ACC112 (cell line): ENCODE measurements at regions not wholly inside any gene's neighbourhood (a gene's known extent, or its start where the extent isn't known, plus 50 kb on each side); places are given as distances from the start of the nearest gene placed in this dataset.

ENCODE experiments used
- H2AFZ ChIP-seq: fragments of 200-600 bp; sonication (generic); one replicate; pipeline ENCODE4 v1.6.0; 2017; ENCODE audit warnings: antibody characterized with exemption, low read length; ENCODE audit not compliant: unreplicated experiment
- H3K27ac ChIP-seq: fragments of 200-600 bp; sonication (generic); 2 replicates; pipeline ENCODE4 v1.5.1; 2014; ENCODE audit warnings: low read depth, mild to moderate bottlenecking, antibody characterized with exemption, low read length, moderate library complexity
- H3K27me3 ChIP-seq: fragments of 200-600 bp; sonication (generic); 2 replicates; pipeline ENCODE4 v1.6.1; 2014; ENCODE audit warnings: mild to moderate bottlenecking, antibody characterized with exemption, low read length, moderate library complexity, mixed read lengths; ENCODE audit not compliant: insufficient read depth
- H3K36me3 ChIP-seq: fragments of 200-600 bp; sonication (generic); 2 replicates; pipeline ENCODE4 v1.6.1; 2016; ENCODE audit warnings: mild to moderate bottlenecking, antibody characterized with exemption, low read length, moderate library complexity, mixed read lengths; ENCODE audit not compliant: insufficient read depth
- H3K4me1 ChIP-seq: fragments of 200-600 bp; sonication (generic); one replicate; pipeline ENCODE4 v1.6.1; 2016; ENCODE audit warnings: low read length, mixed read lengths; ENCODE audit not compliant: insufficient read depth, unreplicated experiment, control insufficient read depth
- H3K4me3 ChIP-seq: fragments of 200-600 bp; sonication (generic); 2 replicates; pipeline ENCODE4 v1.5.1; 2014; ENCODE audit warnings: mild to moderate bottlenecking, low read depth, low read length
- H3K79me2 ChIP-seq: fragments of 200-600 bp; sonication (generic); one replicate; pipeline ENCODE4 v1.6.0; 2016; ENCODE audit warnings: low read length; ENCODE audit not compliant: control insufficient read depth, unreplicated experiment, insufficient read depth

DNA sequence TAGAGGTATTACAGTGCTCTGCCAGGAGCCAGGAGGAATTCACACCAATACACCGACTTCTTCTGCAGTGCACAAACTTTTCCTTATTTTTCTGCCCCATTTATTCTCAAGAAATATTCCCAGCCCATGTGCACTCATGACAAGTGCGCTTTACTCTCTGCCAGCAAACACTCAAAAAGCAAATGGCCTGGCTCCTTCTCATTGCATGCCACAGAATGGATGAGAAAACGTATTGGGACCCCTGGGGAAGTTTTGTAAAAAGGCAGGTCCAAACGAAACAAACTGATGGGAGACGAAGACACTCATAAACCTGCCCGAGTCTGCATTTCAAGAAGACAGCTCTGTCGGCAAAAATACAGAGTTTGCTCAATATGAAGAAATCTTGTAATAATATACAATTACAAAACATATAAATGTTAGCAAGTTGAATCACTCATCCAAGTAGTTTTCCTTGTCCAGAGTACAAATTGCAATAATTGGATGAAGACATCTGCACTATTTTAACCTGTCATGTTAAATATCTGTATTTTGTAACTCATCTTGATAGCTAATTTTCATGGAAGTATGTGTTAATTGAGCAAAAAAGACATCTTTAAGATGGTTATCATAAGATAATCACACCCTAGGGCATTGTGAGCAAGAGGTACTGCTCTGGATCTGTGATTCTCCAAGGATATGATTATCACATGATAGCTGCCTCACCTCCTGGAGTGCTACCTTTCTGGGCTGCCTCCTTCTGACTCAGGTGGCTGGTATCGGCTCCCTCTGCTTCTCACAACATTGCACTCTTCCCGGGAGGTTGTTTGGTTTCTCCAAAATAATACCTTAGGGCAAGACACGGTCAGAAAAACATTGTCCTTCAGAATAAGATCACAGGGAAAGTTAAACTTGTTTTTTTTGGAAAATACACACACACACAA, 260.8 kb upstream of the G2E3 start:
- H3K4me1 ChIP-seq, result no peaks in the 10 kb centered on the region
- H3K4me3 ChIP-seq, result no peak overlapping the region
- H3K27ac ChIP-seq, result no peak overlapping the region
- no peaks in the 10 kb centered on the region for H3K36me3 ChIP-seq
- no peaks in the 10 kb centered on the region for H3K79me2 ChIP-seq
- no peak overlapping the region for H2AFZ ChIP-seq
- H3K27me3 ChIP-seq, result no peaks in the 10 kb centered on the region

DNA sequence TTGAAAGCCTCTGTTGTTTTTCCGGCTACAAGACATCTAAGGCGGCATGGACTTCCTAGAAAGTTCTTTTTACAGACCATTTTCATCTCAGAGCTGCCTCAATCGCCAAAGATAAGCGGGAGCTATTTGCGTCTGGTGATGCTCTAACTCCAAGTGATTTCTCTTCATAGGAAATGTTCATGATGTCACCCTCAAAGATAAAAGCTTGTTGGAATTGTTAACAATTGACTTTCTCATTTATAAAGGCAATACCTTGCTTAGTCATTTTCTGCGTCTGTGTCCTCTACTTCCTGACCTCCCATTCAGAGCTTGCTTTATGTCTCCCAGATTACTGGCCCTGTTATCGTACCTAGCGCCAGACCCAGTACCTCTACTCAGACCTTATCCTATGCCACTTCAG, 259.0 kb upstream of the G2E3 start:
- H3K4me1 ChIP-seq, result no peaks in the 10 kb centered on the region
- H3K36me3 ChIP-seq, result no peaks in the 10 kb centered on the region
- no peak overlapping the region for H3K27ac ChIP-seq
- no peaks in the 10 kb centered on the region for H3K79me2 ChIP-seq
- H3K4me3 ChIP-seq, result no peak overlapping the region
- no peak overlapping the region for H2AFZ ChIP-seq
- peaks cover 4% of the 10 kb centered on the region; the same call in 1 of the 2 replicates for H3K27me3 ChIP-seq

DNA sequence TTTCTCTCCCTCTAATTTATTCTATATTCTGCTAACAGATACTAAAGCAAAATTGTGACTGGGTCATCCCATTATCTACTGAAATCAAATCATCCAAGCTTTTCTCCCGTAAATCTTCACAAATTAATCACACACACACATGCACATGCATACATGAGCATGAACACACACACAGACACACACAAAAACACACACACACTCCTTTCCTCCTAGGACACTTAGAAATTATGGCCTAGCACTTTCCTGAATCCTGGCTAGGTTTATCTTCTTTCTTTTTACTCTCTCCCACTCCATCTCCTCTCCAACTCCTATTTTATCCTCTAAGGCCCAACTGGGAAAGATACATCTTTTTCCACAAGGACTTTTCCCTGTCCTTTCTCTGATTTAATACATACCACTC, 255.6 kb upstream of the G2E3 start:
- no peak overlapping the region for H2AFZ ChIP-seq
- no peaks in the 10 kb centered on the region for H3K4me1 ChIP-seq
- no peak overlapping the region for H3K4me3 ChIP-seq
- H3K27me3 ChIP-seq, result peaks cover 23% of the 10 kb centered on the region; the same call in 1 of the 2 replicates
- H3K79me2 ChIP-seq, result no peaks in the 10 kb centered on the region
- no peak overlapping the region for H3K27ac ChIP-seq
- H3K36me3 ChIP-seq, result no peaks in the 10 kb centered on the region

DNA sequence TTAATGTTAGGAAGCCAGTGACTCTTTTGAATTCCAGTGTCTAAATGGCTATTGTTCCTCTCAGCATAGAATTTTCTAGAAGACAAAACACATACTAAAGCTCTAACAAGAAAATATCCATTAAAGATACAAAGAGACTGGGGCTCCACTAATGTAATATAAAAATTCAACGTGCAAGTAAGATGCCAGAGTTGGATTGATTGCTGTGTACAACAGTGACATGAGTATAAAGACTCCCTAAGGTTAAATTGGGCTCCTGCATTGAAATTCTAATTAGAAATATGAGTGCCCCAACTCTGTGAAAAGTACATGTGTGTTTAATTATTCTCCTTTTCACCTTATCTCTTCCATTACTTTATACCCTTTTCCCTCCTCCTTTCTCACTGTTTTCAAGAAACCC, 253.6 kb upstream of the G2E3 start:
- Histone ChIP-seq H3K27me3 (peaks cover 23% of the 10 kb centered on the region; the same call in 1 of the 2 replicates), H3K36me3 (no peaks in the 10 kb centered on the region), H3K27ac (no peak overlapping the region), H3K79me2 (no peaks in the 10 kb centered on the region), H2AFZ (no peak overlapping the region), H3K4me3 (no peak overlapping the region), H3K4me1 (no peaks in the 10 kb centered on the region)

DNA sequence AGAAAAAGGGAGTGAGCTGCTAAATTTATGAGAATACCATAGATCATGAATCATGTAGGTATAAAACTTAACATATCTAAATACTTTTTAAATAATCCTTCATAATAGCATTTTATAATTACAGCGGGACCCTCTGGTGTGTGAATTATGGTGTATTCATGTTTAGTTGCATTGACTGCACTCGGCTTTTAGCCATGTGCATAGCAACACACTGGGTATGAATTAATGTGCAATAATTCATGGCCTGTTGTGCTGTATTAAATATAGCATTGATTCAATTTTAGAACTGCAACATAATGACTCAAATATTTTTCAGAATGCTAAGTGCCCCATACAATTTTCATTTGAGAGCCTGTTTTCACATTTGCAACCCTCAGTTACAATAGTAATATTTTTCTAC, 249.6 kb upstream of the G2E3 start:
- Histone ChIP-seq H3K27ac (no peak overlapping the region), H3K36me3 (no peaks in the 10 kb centered on the region), H3K27me3 (peaks cover 28% of the 10 kb centered on the region; the same call in 1 of the 2 replicates), H3K4me3 (no peak overlapping the region), H2AFZ (no peak overlapping the region), H3K79me2 (no peaks in the 10 kb centered on the region), H3K4me1 (no peaks in the 10 kb centered on the region)

DNA sequence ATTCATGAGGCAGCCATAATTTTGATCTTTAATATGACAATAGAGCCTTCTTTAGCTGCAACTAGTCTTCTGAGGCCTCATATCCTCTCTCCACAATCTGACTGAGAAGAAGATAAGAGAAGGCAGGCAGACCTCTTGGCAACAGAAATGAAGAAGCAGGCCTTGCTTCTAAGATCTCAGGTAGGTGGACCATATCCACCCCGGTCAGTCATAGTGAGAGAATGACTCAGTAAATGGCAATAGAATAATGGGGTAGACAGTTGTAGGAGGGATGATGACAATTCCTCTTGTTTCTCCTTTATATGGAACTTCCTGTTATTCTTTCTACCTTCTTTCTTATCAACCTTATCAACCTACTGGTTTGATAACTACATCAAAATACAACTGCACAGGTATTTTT, 246.7 kb upstream of the G2E3 start:
- Histone ChIP-seq H2AFZ (no peak overlapping the region), H3K4me3 (no peak overlapping the region), H3K27ac (no peak overlapping the region), H3K4me1 (no peaks in the 10 kb centered on the region), H3K36me3 (no peaks in the 10 kb centered on the region), H3K79me2 (no peaks in the 10 kb centered on the region), H3K27me3 (peaks cover 26% of the 10 kb centered on the region; the same call in 1 of the 2 replicates)

DNA sequence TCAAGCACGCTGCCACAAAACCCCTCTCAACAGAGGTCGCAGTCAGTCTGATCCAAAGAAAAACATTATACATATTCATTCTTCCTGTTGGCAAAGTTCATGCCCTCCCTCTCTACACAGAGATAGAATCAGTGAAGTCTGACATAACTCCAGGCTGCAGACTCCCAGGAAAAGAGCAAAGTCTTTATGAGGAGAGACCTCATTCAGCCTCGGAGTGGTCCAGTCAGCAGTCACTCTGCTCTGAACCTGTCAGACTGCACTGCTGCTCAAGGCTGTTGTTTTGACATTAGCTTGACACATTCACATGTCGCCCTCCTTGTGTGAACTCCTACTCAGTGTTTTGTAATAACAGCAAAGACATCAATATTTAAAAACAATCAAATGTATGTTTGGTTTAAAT, 241.2 kb upstream of the G2E3 start:
- Histone ChIP-seq H3K27me3 (peaks cover 37% of the 10 kb centered on the region; the same call in 1 of the 2 replicates), H3K27ac (no peak overlapping the region), H3K79me2 (no peaks in the 10 kb centered on the region), H3K4me3 (no peak overlapping the region), H3K36me3 (no peaks in the 10 kb centered on the region), H3K4me1 (no peaks in the 10 kb centered on the region), H2AFZ (no peak overlapping the region)

DNA sequence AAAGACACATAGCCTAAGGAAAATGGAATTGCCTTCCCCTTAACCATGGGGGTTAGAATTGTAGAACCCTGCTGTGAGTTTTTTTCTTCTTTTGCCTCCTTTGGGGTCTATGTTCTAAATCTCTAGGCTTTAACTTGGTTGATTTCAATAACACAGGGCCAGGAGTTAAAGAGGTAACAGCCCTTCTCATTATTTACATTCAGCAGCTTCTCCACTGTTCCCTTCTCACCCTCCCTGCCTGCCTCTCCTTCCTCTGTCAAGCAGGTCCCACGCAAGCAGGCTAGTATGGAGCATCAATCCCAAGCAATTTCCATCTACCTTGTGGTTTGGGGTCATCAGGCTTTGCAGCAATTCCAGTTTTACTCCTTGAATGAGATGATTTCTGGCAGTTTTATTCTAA, 236.1 kb upstream of the G2E3 start:
- H2AFZ ChIP-seq, result no peak overlapping the region
- H3K79me2 ChIP-seq, result no peaks in the 10 kb centered on the region
- H3K36me3 ChIP-seq, result no peaks in the 10 kb centered on the region
- H3K4me1 ChIP-seq, result no peaks in the 10 kb centered on the region
- H3K27me3 ChIP-seq, result peaks cover 28% of the 10 kb centered on the region
- H3K27ac ChIP-seq, result no peak overlapping the region
- no peak overlapping the region for H3K4me3 ChIP-seq

DNA sequence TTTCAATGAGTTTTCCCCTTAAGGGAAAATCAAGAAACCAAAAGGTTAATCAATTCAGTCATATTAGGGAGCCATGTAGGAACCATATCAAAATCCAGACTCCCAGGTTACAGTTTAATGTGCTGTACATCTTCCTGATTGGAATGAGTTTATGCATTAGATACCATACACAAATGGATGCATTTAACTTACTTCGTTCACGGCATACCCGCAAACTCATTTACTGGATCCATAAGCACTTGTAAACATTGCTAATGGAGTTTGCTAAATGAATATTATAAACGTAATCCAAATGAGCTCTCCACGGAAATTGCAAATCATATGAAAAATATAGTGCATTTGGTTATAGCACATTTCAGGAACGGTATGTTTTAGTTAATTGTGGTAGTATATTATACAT, 228.9 kb upstream of the G2E3 start:
- H3K27ac ChIP-seq, result no peak overlapping the region
- no peak overlapping the region for H3K4me3 ChIP-seq
- H3K27me3 ChIP-seq, result no peaks in the 10 kb centered on the region; the same call in 1 of the 2 replicates
- no peak overlapping the region for H2AFZ ChIP-seq
- no peaks in the 10 kb centered on the region for H3K4me1 ChIP-seq
- no peaks in the 10 kb centered on the region for H3K79me2 ChIP-seq
- H3K36me3 ChIP-seq, result no peaks in the 10 kb centered on the region

DNA sequence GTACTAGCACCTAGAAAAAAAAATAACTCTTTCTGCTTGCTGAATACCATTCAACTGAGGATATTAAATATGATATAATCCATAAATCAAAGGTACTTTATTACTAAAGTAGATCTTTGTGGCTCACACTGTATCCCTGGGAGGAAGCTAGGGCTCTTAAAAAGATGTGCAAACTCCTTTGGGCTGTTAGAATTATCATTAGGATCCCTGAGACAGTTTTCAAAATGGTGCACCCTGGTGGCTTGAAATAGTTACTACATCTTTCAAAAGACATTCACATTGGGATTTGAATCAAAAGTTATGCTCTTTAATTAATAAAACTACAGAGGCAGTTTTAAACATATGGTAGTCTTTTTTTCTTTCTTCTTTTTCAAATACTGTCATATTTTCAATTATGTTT, 228.5 kb upstream of the G2E3 start:
- Histone ChIP-seq H3K79me2 (no peaks in the 10 kb centered on the region), H3K27ac (no peak overlapping the region), H2AFZ (no peak overlapping the region), H3K36me3 (no peaks in the 10 kb centered on the region), H3K4me3 (no peak overlapping the region), H3K27me3 (no peaks in the 10 kb centered on the region; the same call in 1 of the 2 replicates), H3K4me1 (no peaks in the 10 kb centered on the region)

DNA sequence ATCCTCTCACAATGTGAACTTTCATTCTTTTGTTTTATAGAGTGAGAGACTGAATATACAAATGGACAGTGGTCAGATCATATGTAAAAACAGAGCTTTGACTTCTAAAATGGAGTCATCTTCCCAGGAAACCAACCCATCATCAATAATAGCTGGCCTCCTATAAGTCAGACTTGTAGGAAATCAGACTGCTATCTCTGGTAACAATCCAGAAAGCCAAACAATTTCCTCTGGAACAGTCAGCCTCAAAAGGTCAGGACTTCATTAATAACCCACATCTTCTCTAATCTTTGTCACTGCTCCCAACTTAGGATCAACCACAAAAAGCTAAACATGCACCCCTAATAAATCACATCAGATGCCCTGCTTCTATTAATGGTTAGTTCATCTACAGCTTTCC, 227.9 kb upstream of the G2E3 start:
- no peaks in the 10 kb centered on the region for H3K4me1 ChIP-seq
- no peaks in the 10 kb centered on the region; the same call in 1 of the 2 replicates for H3K27me3 ChIP-seq
- no peak overlapping the region for H2AFZ ChIP-seq
- no peak overlapping the region for H3K4me3 ChIP-seq
- no peaks in the 10 kb centered on the region for H3K79me2 ChIP-seq
- H3K27ac ChIP-seq, result no peak overlapping the region
- no peaks in the 10 kb centered on the region for H3K36me3 ChIP-seq
